Activated CD8-positive, alpha-beta memory T cell treated with anti-CD3 and anti-CD28 coated beads for 24 hours (primary cell): ENCODE measurements at regions not wholly inside any gene's neighbourhood (a gene's known extent, or its start where the extent isn't known, plus 50 kb on each side); places are given as distances from the start of the nearest gene placed in this dataset.

Experiments
- DNase-seq: peaks from one replicate; pipeline ENCODE4 v3.0.0-alpha.2; 2020

- DNase-seq: no peak
These were observed 634.3 kb upstream of the FANCL start for GRCh38 chr2:58875436-58875835.

GRCh38 chr2:58871469-58872142, 630.5 kb upstream of the FANCL start:
- DNase-seq: no peak

- DNase-seq: no peak
These were observed 629.6 kb upstream of the FANCL start for GRCh38 chr2:58870704-58871103.

- DNase-seq: no peak
These were observed 625.8 kb upstream of the FANCL start for GRCh38 chr2:58866946-58867345.

- DNase-seq: no peak
These were observed 625.4 kb upstream of the FANCL start for GRCh38 chr2:58866527-58866926.

- no peak for DNase-seq
These were observed 624.9 kb upstream of the FANCL start for GRCh38 chr2:58866040-58866439.

- DNase-seq: no peak
These were observed 624.3 kb upstream of the FANCL start for GRCh38 chr2:58865436-58865835.

- no peak for DNase-seq
These were observed 621.1 kb upstream of the FANCL start for GRCh38 chr2:58862244-58862643.

GRCh38 chr2:58860586-58860985, 619.5 kb upstream of the FANCL start:
- no peak for DNase-seq

GRCh38 chr2:58856100-58856499, 615.0 kb upstream of the FANCL start:
- no peak for DNase-seq

- no peak for DNase-seq
These were observed 612.3 kb upstream of the FANCL start for GRCh38 chr2:58853420-58853819.

- DNase-seq: no peak
These were observed 611.8 kb upstream of the FANCL start for GRCh38 chr2:58852905-58853304.

GRCh38 chr2:58852243-58852642, 611.1 kb upstream of the FANCL start:
- no peak for DNase-seq

- DNase-seq: no peak
These were observed 610.5 kb upstream of the FANCL start for GRCh38 chr2:58851598-58851997.

GRCh38 chr2:58845011-58845410, 603.9 kb upstream of the FANCL start:
- no peak for DNase-seq

- no peak for DNase-seq
These were observed 601.5 kb upstream of the FANCL start for GRCh38 chr2:58842501-58843155.

- no peak for DNase-seq
These were observed 593.3 kb upstream of the FANCL start for GRCh38 chr2:58834404-58834803.

GRCh38 chr2:58826795-58827194, 585.7 kb upstream of the FANCL start:
- no peak for DNase-seq

- no peak for DNase-seq
These were observed 571.7 kb upstream of the FANCL start for GRCh38 chr2:58812771-58813344.

- no peak for DNase-seq
These were observed 564.0 kb upstream of the FANCL start for GRCh38 chr2:58805126-58805525.

- no peak for DNase-seq
These were observed 562.1 kb upstream of the FANCL start for GRCh38 chr2:58803192-58803591.

- DNase-seq: no peak
These were observed 559.8 kb upstream of the FANCL start for GRCh38 chr2:58800881-58801280.

GRCh38 chr2:58798676-58799208, 557.6 kb upstream of the FANCL start:
- no peak for DNase-seq

GRCh38 chr2:58796239-58796910, 555.2 kb upstream of the FANCL start:
- no peak for DNase-seq
